ENCODE measurements at regions not wholly inside any gene's neighbourhood (a gene's known extent, or its start where the extent isn't known, plus 50 kb on each side); places are given as distances from the start of the nearest gene placed in this dataset.

GRCh38 chr15:46576646-46577395, 942.0 kb downstream of the SQOR start:
- BruUV-seq (replicated peaks) = no TSS peak
- in situ Hi-C loops (cut with HindIII; ENCODE audit: low pct_unique_long_range_greater_than_20kb, low sequenced_read_pairs) (no loop called here), intact Hi-C loops (cut with micrococcal nuclease; ENCODE audit: unreplicated experiment) (no loop called here)
- H3K4me3 ChIP-seq (ENCODE audit: low read depth in 2 of 2, low read length in 2 of 2) = no peak overlapping the region
- TF ChIP-seq REST (IDR thresholded peaks at IDR 0.05; ENCODE audit: insufficient read depth in 1 of 2, low read depth in 2 of 2, low read length in 1 of 2) (no peak), POLR2AphosphoS5 (IDR thresholded peaks at IDR 0.05; ENCODE audit: low read depth, low read length) (no peak), TCF7L2 (IDR thresholded peaks at IDR 0.05; ENCODE audit: low read depth, low read length) (no peak), CTCF (IDR thresholded peaks at IDR 0.05) (no peak), SIN3A (IDR thresholded peaks at IDR 0.05; ENCODE audit: borderline replicate concordance, insufficient read depth, low read depth, low read length) (no peak)
- H3K9me3 ChIP-seq (ENCODE audit: control insufficient read depth, insufficient read depth, low read depth, low read length) = no peaks in the 10 kb centered on the region
- DNase-seq (ENCODE audit: low read depth, low spot score) (no peak), ATAC-seq (no peak)
- H3K4me1 ChIP-seq (ENCODE audit: control insufficient read depth, insufficient read depth, low read length) = no peaks in the 10 kb centered on the region
- CTCF ChIA-PET = no interaction called here
- H3K27ac ChIP-seq (ENCODE audit: low read length) = no peak overlapping the region
- no peaks in the 10 kb centered on the region for H3K36me3 ChIP-seq (ENCODE audit: control insufficient read depth, insufficient read depth, low read length)
- POLR2A ChIA-PET = no interaction called here
- H3K27me3 ChIP-seq (ENCODE audit: control insufficient read depth, insufficient read depth, low read length) = no peaks in the 10 kb centered on the region

- in situ Hi-C loops (cut with HindIII; ENCODE audit: low pct_unique_long_range_greater_than_20kb, low sequenced_read_pairs) = no loop called here
These were observed 942.9 kb downstream of the SQOR start for GRCh38 chr15:46577767-46578166.

More at GRCh38 chr15:46577767-46578166, 942.9 kb downstream of the SQOR start:
- intact Hi-C loops (cut with micrococcal nuclease; ENCODE audit: unreplicated experiment) = no loop called here
- CTCF ChIA-PET = no interaction called here
- Histone ChIP-seq H3K9me3 (ENCODE audit: control insufficient read depth, insufficient read depth, low read depth, low read length) (no peaks in the 10 kb centered on the region), H3K27me3 (ENCODE audit: control insufficient read depth, insufficient read depth, low read length) (no peaks in the 10 kb centered on the region), H3K36me3 (ENCODE audit: control insufficient read depth, insufficient read depth, low read length) (no peaks in the 10 kb centered on the region), H3K4me3 (ENCODE audit: low read depth in 2 of 2, low read length in 2 of 2) (no peak overlapping the region), H3K27ac (ENCODE audit: low read length) (no peak overlapping the region), H3K4me1 (ENCODE audit: control insufficient read depth, insufficient read depth, low read length) (no peaks in the 10 kb centered on the region)
- DNase-seq (ENCODE audit: low read depth, low spot score) = no peak
- ATAC-seq = no peak
- POLR2A ChIA-PET = no interaction called here
- no TSS peak for BruUV-seq (replicated peaks)
- TF ChIP-seq CTCF (IDR thresholded peaks at IDR 0.05) (no peak), SIN3A (IDR thresholded peaks at IDR 0.05; ENCODE audit: borderline replicate concordance, insufficient read depth, low read depth, low read length) (no peak), POLR2AphosphoS5 (IDR thresholded peaks at IDR 0.05; ENCODE audit: low read depth, low read length) (no peak), REST (IDR thresholded peaks at IDR 0.05; ENCODE audit: insufficient read depth in 1 of 2, low read depth in 2 of 2, low read length in 1 of 2) (no peak), TCF7L2 (IDR thresholded peaks at IDR 0.05; ENCODE audit: low read depth, low read length) (no peak)
